Neural crest cell (in vitro differentiated cells): ENCODE measurements at regions not wholly inside any gene's neighbourhood (a gene's known extent, or its start where the extent isn't known, plus 50 kb on each side); places are given as distances from the start of the nearest gene placed in this dataset.

Source experiments
- DNase-seq: peaks from one replicate; pipeline ENCODE4 v3.0.0; 2021; ENCODE audit warnings: low read depth, mixed read lengths, low spot score
- H3K27ac Mint-ChIP-seq: one replicate; pipeline ENCODE4 v1.8.0; 2021; ENCODE audit warnings: mild to moderate bottlenecking, mixed read lengths; ENCODE audit not compliant: unreplicated experiment
- H3K27me3 Mint-ChIP-seq: 2 replicates; pipeline ENCODE4 v1.8.0; 2021; ENCODE audit warnings: low read depth, mild to moderate bottlenecking, mixed read lengths
- H3K36me3 Mint-ChIP-seq: 2 replicates; pipeline ENCODE4 v1.8.0; 2021; ENCODE audit warnings: low read depth, mild to moderate bottlenecking, mixed read lengths
- H3K4me1 Mint-ChIP-seq: 2 replicates; pipeline ENCODE4 v1.8.0; 2021; ENCODE audit warnings: mixed read lengths
- H3K4me3 Mint-ChIP-seq: one replicate; pipeline ENCODE4 v1.8.0; 2021; ENCODE audit warnings: mild to moderate bottlenecking, mixed read lengths
- H3K9me3 Mint-ChIP-seq: 2 replicates; pipeline ENCODE4 v1.8.0; 2021; ENCODE audit warnings: mixed read lengths
- TF ChIP-seq, protein P1 (sequence below): fragments of 200-600 bp; sonication (generic); conservative IDR thresholded peaks from 2 replicates; pipeline ENCODE4 v1.5.0; 2021; ENCODE audit warnings: antibody characterized with exemption, mild to moderate bottlenecking

DNA sequence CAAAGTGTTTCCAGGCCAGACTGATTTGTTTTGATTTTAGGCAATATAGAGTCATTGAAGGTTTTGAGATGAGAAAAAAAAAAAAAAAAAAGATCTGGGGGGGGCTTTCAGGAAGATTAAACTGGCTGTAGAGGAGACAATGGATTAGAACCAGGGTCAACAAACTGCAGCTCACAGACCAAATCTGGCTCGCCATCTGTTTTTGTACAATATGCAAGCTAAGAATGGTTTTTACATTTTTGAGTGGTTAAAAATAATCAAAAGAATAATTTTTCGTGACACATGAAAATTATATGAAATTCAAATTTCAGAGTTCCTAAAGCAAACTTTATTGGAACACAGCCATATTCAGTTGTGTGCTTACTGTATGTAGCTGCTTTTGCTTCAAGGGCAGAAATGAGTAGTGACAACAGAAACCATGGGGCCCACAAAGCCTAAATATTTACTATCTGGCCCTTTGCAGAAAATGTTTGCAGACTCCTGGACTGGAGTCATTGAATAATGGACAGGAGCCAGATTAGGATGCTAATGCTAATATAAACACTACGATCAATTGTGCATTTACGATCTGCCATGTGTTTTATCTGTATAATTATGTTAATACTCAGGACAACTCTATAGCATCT lies 375.7 kb upstream of the DAB1 start:
- no peaks in the 10 kb centered on the region for H3K4me1 Mint-ChIP-seq
- H3K36me3 Mint-ChIP-seq, result no peaks in the 10 kb centered on the region
- H3K4me3 Mint-ChIP-seq, result no peak overlapping the region
- no peak for DNase-seq
- H3K27ac Mint-ChIP-seq, result no peak overlapping the region
- H3K27me3 Mint-ChIP-seq, result no peaks in the 10 kb centered on the region
- H3K9me3 Mint-ChIP-seq, result no peaks in the 10 kb centered on the region
- TF ChIP-seq, protein P1, sequence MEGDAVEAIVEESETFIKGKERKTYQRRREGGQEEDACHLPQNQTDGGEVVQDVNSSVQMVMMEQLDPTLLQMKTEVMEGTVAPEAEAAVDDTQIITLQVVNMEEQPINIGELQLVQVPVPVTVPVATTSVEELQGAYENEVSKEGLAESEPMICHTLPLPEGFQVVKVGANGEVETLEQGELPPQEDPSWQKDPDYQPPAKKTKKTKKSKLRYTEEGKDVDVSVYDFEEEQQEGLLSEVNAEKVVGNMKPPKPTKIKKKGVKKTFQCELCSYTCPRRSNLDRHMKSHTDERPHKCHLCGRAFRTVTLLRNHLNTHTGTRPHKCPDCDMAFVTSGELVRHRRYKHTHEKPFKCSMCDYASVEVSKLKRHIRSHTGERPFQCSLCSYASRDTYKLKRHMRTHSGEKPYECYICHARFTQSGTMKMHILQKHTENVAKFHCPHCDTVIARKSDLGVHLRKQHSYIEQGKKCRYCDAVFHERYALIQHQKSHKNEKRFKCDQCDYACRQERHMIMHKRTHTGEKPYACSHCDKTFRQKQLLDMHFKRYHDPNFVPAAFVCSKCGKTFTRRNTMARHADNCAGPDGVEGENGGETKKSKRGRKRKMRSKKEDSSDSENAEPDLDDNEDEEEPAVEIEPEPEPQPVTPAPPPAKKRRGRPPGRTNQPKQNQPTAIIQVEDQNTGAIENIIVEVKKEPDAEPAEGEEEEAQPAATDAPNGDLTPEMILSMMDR, result no peak

DNA sequence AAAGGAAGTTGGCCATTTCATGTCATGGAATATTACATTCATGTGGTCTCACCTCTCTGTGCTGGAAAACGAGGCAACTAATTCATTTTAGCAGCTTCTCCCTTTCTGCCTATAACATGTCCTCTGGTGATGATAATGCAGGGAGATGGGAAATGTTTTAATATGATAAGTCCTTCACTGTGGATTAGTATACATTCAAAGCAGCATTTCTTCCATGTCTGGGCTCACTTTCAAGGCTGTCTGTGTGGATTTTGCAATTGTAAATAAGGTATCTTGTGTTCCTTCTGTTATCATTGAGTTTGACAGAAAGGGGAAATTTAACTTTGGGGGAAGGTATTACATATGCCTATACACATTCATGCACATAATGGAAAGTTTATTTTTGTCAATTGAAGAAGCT lies 374.7 kb upstream of the DAB1 start:
- Mint-ChIP-seq H3K4me1 (no peaks in the 10 kb centered on the region), H3K27me3 (no peaks in the 10 kb centered on the region), H3K36me3 (no peaks in the 10 kb centered on the region), H3K27ac (no peak overlapping the region), H3K4me3 (no peak overlapping the region), H3K9me3 (no peaks in the 10 kb centered on the region)
- TF ChIP-seq, protein P1, result no peak
- no peak for DNase-seq

DNA sequence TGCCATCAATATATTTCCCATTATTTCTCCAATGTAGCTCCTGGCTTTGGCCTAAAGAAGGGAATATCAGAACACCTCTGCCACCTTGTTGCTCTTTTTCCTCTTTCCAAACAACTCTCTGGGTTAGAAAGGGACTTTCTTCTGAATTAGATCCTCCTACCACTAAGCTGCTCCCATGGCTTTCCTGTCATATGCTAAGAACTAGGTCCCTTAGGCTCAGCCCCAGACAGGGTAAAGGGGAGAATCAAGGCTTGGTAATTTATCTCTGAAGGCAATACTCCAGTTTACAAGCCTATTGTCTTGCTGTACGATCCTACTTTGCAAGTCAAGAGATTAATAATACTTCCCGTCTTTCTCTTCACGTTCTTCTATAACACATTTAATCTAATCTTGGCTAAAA lies 373.2 kb upstream of the DAB1 start:
- no peak for DNase-seq
- Mint-ChIP-seq H3K4me3 (no peak overlapping the region), H3K27ac (no peak overlapping the region), H3K36me3 (no peaks in the 10 kb centered on the region), H3K9me3 (no peaks in the 10 kb centered on the region), H3K27me3 (no peaks in the 10 kb centered on the region), H3K4me1 (no peaks in the 10 kb centered on the region)
- TF ChIP-seq, protein P1, result no peak

DNA sequence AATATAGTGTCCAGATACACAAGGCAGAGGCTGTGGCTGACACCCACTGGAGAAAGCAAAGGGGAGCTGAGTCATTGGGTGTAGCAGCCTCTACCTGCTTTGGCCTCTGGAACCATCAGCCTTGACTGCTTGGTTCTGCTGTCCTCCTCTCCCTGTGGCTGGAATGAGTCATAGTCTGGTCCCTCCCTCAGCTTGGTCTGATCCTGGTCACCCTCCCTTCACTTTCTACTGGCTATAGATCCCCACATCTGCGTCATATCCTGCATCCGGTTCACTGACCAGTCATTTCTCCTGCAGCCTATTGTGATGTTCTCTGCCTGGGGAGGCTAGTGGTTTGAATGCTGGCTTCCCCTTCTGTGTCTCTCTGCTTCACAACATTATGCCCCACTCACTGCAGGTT lies 372.8 kb upstream of the DAB1 start:
- Mint-ChIP-seq H3K4me3 (no peak overlapping the region), H3K36me3 (no peaks in the 10 kb centered on the region), H3K27ac (no peak overlapping the region), H3K9me3 (no peaks in the 10 kb centered on the region), H3K4me1 (no peaks in the 10 kb centered on the region), H3K27me3 (no peaks in the 10 kb centered on the region)
- TF ChIP-seq, protein P1, result no peak
- no peak for DNase-seq

DNA sequence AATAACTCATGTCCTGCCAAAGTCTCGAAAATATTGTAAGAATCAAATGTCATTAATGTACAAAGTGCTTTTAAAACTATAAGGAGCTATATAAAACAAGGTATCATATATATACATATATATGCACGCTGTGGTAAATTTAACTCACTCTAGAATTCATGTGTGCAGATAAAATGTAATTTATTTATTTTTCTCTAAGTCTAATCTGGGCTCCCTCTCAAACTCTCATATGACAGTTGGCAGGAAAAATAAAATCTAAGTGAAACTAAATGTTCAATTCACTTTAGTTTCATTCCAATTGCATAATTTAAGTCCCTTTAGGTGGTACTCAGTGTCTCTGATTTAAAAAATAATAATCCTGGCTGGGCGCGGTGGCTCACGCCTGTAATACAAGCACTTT lies 372.0 kb upstream of the DAB1 start:
- Mint-ChIP-seq H3K4me1 (no peaks in the 10 kb centered on the region), H3K4me3 (no peak overlapping the region), H3K27ac (no peak overlapping the region), H3K27me3 (no peaks in the 10 kb centered on the region), H3K36me3 (no peaks in the 10 kb centered on the region), H3K9me3 (no peaks in the 10 kb centered on the region)
- TF ChIP-seq, protein P1, result no peak
- no peak for DNase-seq

DNA sequence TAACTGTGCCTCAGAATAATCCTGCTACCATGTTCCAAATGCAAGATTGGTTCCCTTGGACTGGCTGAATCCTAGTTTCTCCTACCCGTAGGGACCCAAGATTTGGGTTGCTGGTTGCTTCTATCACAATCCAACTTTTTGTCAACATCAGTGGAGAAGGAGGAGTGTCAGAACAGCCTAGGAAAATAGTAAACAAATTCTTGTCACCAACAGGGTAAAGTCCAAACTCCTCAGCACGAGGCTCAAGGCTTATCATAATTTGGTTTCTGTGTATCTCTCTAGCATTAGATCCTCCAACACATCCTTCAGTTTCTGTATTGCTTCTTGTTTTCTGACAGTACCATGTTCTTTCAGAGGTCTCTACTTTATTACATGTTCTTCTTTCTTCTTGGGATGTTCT lies 370.2 kb upstream of the DAB1 start:
- TF ChIP-seq, protein P1, result no peak
- no peak for DNase-seq
- Mint-ChIP-seq H3K4me3 (no peak overlapping the region), H3K27ac (no peak overlapping the region), H3K27me3 (no peaks in the 10 kb centered on the region), H3K4me1 (no peaks in the 10 kb centered on the region), H3K9me3 (no peaks in the 10 kb centered on the region), H3K36me3 (no peaks in the 10 kb centered on the region)
